Gastrocnemius medialis (tissue), 4 donors: ENCODE measurements at regions not wholly inside any gene's neighbourhood (a gene's known extent, or its start where the extent isn't known, plus 50 kb on each side); places are given as distances from the start of the nearest gene placed in this dataset.

Experiments
- POLR2A ChIP-seq, 2 donors: fragments of 450-650 bp; IDR thresholded peaks; one replicate each; pipeline ENCODE4 v1.6.1; 2017; ENCODE audit warnings: antibody characterized with exemption in 2 of 2, mild to moderate bottlenecking in 2 of 2, moderate library complexity in 2 of 2
- TF ChIP-seq, protein P1 (sequence below), 5 experiments: fragments of 450-650 bp in 3 of 5; fragments of 200-600 bp in 2 of 5; sonication (generic) in 2 of 5; IDR thresholded peaks in 4 of 5; conservative IDR thresholded peaks in 1 of 5; 1 replicate in 4 of 5; 2 replicates in 1 of 5; pipeline ENCODE4 v1.5.1; 2016 to 2019; ENCODE audit warnings: antibody characterized with exemption in 5 of 5, mild to moderate bottlenecking in 3 of 5, moderate library complexity in 3 of 5

- TF ChIP-seq, protein P1, sequence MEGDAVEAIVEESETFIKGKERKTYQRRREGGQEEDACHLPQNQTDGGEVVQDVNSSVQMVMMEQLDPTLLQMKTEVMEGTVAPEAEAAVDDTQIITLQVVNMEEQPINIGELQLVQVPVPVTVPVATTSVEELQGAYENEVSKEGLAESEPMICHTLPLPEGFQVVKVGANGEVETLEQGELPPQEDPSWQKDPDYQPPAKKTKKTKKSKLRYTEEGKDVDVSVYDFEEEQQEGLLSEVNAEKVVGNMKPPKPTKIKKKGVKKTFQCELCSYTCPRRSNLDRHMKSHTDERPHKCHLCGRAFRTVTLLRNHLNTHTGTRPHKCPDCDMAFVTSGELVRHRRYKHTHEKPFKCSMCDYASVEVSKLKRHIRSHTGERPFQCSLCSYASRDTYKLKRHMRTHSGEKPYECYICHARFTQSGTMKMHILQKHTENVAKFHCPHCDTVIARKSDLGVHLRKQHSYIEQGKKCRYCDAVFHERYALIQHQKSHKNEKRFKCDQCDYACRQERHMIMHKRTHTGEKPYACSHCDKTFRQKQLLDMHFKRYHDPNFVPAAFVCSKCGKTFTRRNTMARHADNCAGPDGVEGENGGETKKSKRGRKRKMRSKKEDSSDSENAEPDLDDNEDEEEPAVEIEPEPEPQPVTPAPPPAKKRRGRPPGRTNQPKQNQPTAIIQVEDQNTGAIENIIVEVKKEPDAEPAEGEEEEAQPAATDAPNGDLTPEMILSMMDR (IDR thresholded peaks at IDR 0.05 in 4 of 5, conservative IDR thresholded peaks at IDR 0.05 in 1 of 5): no peak
- no peak for TF ChIP-seq POLR2A (IDR thresholded peaks at IDR 0.05)
Observed at GRCh38 chr3:81237181-81237580, 524.3 kb downstream of the GBE1 start.
